ENCODE measurements at regions not wholly inside any gene's neighbourhood (a gene's known extent, or its start where the extent isn't known, plus 50 kb on each side); places are given as distances from the start of the nearest gene placed in this dataset.

GRCh38 chr14:58898655-58899316 is 261.0 kb downstream of the DACT1 start:
- TF ChIP-seq CTCF (IDR thresholded peaks at IDR 0.05) (no peak), EZH2phosphoT487 (IDR thresholded peaks at IDR 0.05) (no peak), EZH2 (IDR thresholded peaks at IDR 0.05) (no peak)

All from neural progenitor cell (in vitro differentiated cells).